K562 (cell line): ENCODE measurements at regions not wholly inside any gene's neighbourhood (a gene's known extent, or its start where the extent isn't known, plus 50 kb on each side); places are given as distances from the start of the nearest gene placed in this dataset.

Experiments
- ATAC-seq: fragments of 200-7000 bp; cut with Tn5 transposase; 3 replicates; pipeline ENCODE4 v1.9.1; 2020; ENCODE audit warnings: moderate library complexity
- BruUV-seq: library from RNA; stranded (reverse); fragments of 400-500 nt; replicated peaks from 2 replicates; lab custom pipeline; 2021; lab: Mats Ljungman, UMichigan
- CTCF ChIA-PET: fragments of 300-600 bp; formaldehyde crosslinking; extraction: SDS; loops from one replicate; lab custom pipeline; 2021; ENCODE audit warnings: low intra/inter-chr PET ratio; lab: Yijun Ruan, JAX
- POLR2A ChIA-PET: fragments of 300-600, 350-650 bp; sonication (Branson Sonifier 250); formaldehyde crosslinking; extraction: SDS; loops from one replicate; lab custom pipeline; 2021; ENCODE audit warnings: antibody characterized with exemption, inconsistent platforms; lab: Yijun Ruan, JAX
- DNase-seq, 4 experiments: peaks; one replicate each; pipeline versions ENCODE4 v3.0.0 to v3.0.0-alpha.2; 2011 to 2018; ENCODE audit warnings: low spot score in 3 of 4, mixed read lengths in 3 of 4; ENCODE audit errors: extremely low read depth in 1 of 4
- FAIRE-seq: peaks from 2 replicates; lab custom pipeline; 2011; peaks lifted over from hg19 to GRCh38; lab: Jason Lieb, UNC
- H2AFZ ChIP-seq: 2 replicates; pipeline ENCODE4 v1.6.0; 2011; ENCODE audit warnings: low read depth, low read length, control low read depth, inconsistent platforms
- H3K27ac ChIP-seq: fragments of 200-600 bp; 3 replicates; pipeline ENCODE4 v1.8.0; 2011; ENCODE audit warnings: low read depth, mild to moderate bottlenecking, control low read depth, inconsistent platforms, low read length, moderate library complexity, mixed read lengths; ENCODE audit errors: extremely low read depth
- H3K27me3 ChIP-seq, 2 experiments: fragments of 300-600 bp in 1 of 2; 2 replicates in 1 of 2; 3 replicates in 1 of 2; pipeline versions ENCODE4 v1.6.0 to v1.8.0; 2011; ENCODE audit warnings: inconsistent platforms in 2 of 2, low read length in 2 of 2, mild to moderate bottlenecking in 1 of 2, mixed read lengths in 1 of 2, moderate library complexity in 1 of 2; ENCODE audit not compliant: control insufficient read depth in 2 of 2, insufficient read depth in 2 of 2
- H3K36me3 ChIP-seq: fragments of 300-600 bp; 3 replicates; pipeline ENCODE4 v1.8.0; 2011; ENCODE audit warnings: mild to moderate bottlenecking, low read length, inconsistent platforms; ENCODE audit not compliant: control insufficient read depth, insufficient read depth
- H3K4me1 ChIP-seq, 2 experiments: fragments of 200-600 bp in 1 of 2; replicated peaks in 1 of 2; 2 replicates in 1 of 2; 3 replicates in 1 of 2; pipeline versions ENCODE4 v1.5.1 to v1.8.0; 2011; ENCODE audit warnings: inconsistent platforms in 2 of 2, low read length in 2 of 2, mild to moderate bottlenecking in 1 of 2, mixed read lengths in 1 of 2, moderate library complexity in 1 of 2; ENCODE audit not compliant: control insufficient read depth in 2 of 2, insufficient read depth in 2 of 2
- H3K4me2 ChIP-seq: 2 replicates; pipeline ENCODE4 v1.6.1; 2011; ENCODE audit warnings: low read length, control low read depth, inconsistent platforms, mixed read lengths; ENCODE audit not compliant: insufficient read depth
- H3K4me3 ChIP-seq: fragments of 200-600 bp; sonication (generic), shearing (Covaris generic); 2 replicates; pipeline ENCODE4 v1.5.1; 2016; ENCODE audit warnings: control low read depth, inconsistent platforms
- H3K79me2 ChIP-seq: fragments of 200-600 bp; 3 replicates; pipeline ENCODE4 v1.8.0; 2011; ENCODE audit warnings: low read length, inconsistent platforms; ENCODE audit not compliant: control insufficient read depth, insufficient read depth
- H3K9ac ChIP-seq, 2 experiments: 2 replicates each; pipeline versions ENCODE4 v1.6.0 to v1.6.1; 2011; ENCODE audit warnings: low read depth in 2 of 2, low read length in 2 of 2, control low read depth in 1 of 2, inconsistent platforms in 1 of 2, mild to moderate bottlenecking in 1 of 2, mixed read lengths in 1 of 2; ENCODE audit not compliant: insufficient read depth in 1 of 2
- H3K9me1 ChIP-seq: one replicate; pipeline ENCODE4 v1.6.0; 2011; ENCODE audit warnings: inconsistent platforms, mild to moderate bottlenecking, low read length, moderate library complexity; ENCODE audit not compliant: control insufficient read depth, insufficient read depth
- H3K9me3 ChIP-seq: replicated peaks from 2 replicates; pipeline ENCODE4 v1.5.1; 2011; ENCODE audit warnings: low read depth, low read length, inconsistent platforms; ENCODE audit not compliant: control insufficient read depth, insufficient read depth
- H4K20me1 ChIP-seq: replicated peaks from 2 replicates; pipeline ENCODE4 v1.6.1; 2011; ENCODE audit warnings: low read length, inconsistent platforms, mixed read lengths; ENCODE audit not compliant: control insufficient read depth, insufficient read depth
- FOXO4 ChIP-seq: fragments of 450-650 bp; formaldehyde crosslinking; IDR thresholded peaks from 2 replicates; pipeline ENCODE4 v1.4.0; 2020; ENCODE audit warnings: mild to moderate bottlenecking, moderate library complexity
- GMEB1 ChIP-seq: fragments of 250-450 bp; sonication (Bioruptor Pico); IDR thresholded peaks from 2 replicates; pipeline ENCODE4 v1.4.0; 2020; ENCODE audit warnings: mild to moderate bottlenecking
- ILK ChIP-seq: fragments of 450-650 bp; IDR thresholded peaks from 2 replicates; pipeline ENCODE4 v1.6.1; 2016; ENCODE audit warnings: missing genetic modification characterization, low read depth, mild to moderate bottlenecking, missing compliant biosample characterization, moderate library complexity, borderline replicate concordance
- POLR2AphosphoS2 ChIP-seq: IDR thresholded peaks from 2 replicates; pipeline ENCODE4 v1.6.1; 2012; ENCODE audit warnings: low read length, improper control_type of control experiment
- ZBTB11 ChIP-seq, 3 experiments: fragments of 200-800 bp in 1 of 3; fragments of 250-450 bp in 1 of 3; fragments of 450-650 bp in 1 of 3; sonication (Bioruptor Pico) in 1 of 3; sonication (Bioruptor generic) in 1 of 3; formaldehyde crosslinking in 1 of 3; IDR thresholded peaks; 2 replicates each; pipeline versions ENCODE4 v1.6.1 to v1.8.0; 2016 to 2022; ENCODE audit warnings: mild to moderate bottlenecking in 2 of 3, missing genetic modification characterization in 2 of 3, missing compliant biosample characterization in 1 of 3, moderate library complexity in 1 of 3
- ZHX1 ChIP-seq: fragments of 150-350 bp; conservative IDR thresholded peaks from 2 replicates; pipeline ENCODE4 v1.6.1; 2014; ENCODE audit warnings: low read length
- ZNF280A ChIP-seq: fragments of 450-650 bp; IDR thresholded peaks from 2 replicates; pipeline ENCODE4 v1.6.1; 2018; ENCODE audit warnings: mild to moderate bottlenecking, low read depth; ENCODE audit not compliant: partially characterized antibody
- ZNF444 ChIP-seq: fragments of 250-450 bp; sonication (Bioruptor Pico); IDR thresholded peaks from 2 replicates; pipeline ENCODE4 v1.4.0; 2020; ENCODE audit warnings: mild to moderate bottlenecking, moderate library complexity
- WGBS: fragments of 100-300 bp; shearing (Covaris generic); methylation state at CpG from one replicate; pipeline ENCODE4 v1.1.6; 2016; ENCODE audit warnings: low coverage, mixed read lengths; ENCODE audit not compliant: insufficient coverage; ENCODE audit errors: missing lambda C conversion rate; 5-methylcytosine and 5-hydroxymethylcytosine counted together
- in situ Hi-C: fragments of 300-500 bp; cut with MboI; formaldehyde crosslinking; loops from 4 replicates; pipeline ENCODE4 v1.15.0; 2018; ENCODE audit warnings: inconsistent platforms, mixed read lengths
- intact Hi-C: fragments of 100-400 bp; cut with micrococcal nuclease; formaldehyde crosslinking; loops from 2 replicates; pipeline ENCODE4 v1.14.2; 2022

- TF ChIP-seq ZHX1 (no peak), ZNF444 (CRISPR knock-in tag) (no peak), ZBTB11 (CRISPR knock-in tag; IDR thresholded peaks at IDR 0.05) (no peak)
These were observed 542.3 kb upstream of the MBL2 start (continued) for GRCh38 chr10:53314876-53315275.

GRCh38 chr10:53298443-53298842, 525.9 kb upstream of the MBL2 start:
- in situ Hi-C loops, result no loop called here
- FAIRE-seq (no peak), DNase-seq (no peak), ATAC-seq (no peak)
- Histone ChIP-seq H2AFZ (no peak overlapping the region), H3K4me1 (no peaks in the 10 kb centered on the region), H3K9me1 (no peaks in the 10 kb centered on the region), H4K20me1 (no peaks in the 10 kb centered on the region), H3K4me2 (no peak overlapping the region), H3K36me3 (no peaks in the 10 kb centered on the region), H3K9ac (no peak overlapping the region), H3K4me3 (no peak overlapping the region), H3K9me3 (no peaks in the 10 kb centered on the region), H3K27me3 (no peaks in the 10 kb centered on the region), H3K79me2 (no peaks in the 10 kb centered on the region), H3K27ac (no peak overlapping the region)
- CTCF ChIA-PET, result no interaction called here
- 0% methylated on average over 3 of the region's 3 CpGs for WGBS
- intact Hi-C loops, result no loop called here
- POLR2A ChIA-PET, result no interaction called here
- BruUV-seq, result no TSS peak
- TF ChIP-seq FOXO4 (CRISPR knock-in tag) (no peak), ZNF280A (no peak), POLR2AphosphoS2 (no peak), ILK (no peak), GMEB1 (no peak)
